ENCODE measurements at regions not wholly inside any gene's neighbourhood (a gene's known extent, or its start where the extent isn't known, plus 50 kb on each side); places are given as distances from the start of the nearest gene placed in this dataset.

DNA sequence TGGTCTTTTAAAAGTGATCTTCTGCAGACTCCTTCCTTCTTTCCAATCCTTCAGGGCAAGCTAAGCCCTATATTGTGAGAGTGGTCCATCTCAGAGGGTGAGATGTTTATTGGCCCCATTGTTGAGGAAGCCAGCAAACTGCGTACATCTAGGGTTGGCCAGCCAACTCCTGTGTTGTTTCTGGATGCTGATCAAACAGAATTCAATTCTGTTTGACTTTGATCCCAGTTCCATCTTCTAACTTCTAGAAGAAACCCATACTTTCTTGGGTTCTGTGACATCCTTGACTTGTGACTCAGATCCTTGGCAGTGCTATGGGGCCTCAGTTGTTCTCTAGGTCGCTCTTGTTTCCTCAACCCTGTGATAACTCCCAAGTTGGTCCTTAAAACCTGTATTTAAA is 116.2 kb downstream of the LSMEM1 start:
- Mint-ChIP-seq H3K4me1 (ENCODE audit: low read depth) (no peaks in the 10 kb centered on the region), H3K27me3 (ENCODE audit: low read depth) (peaks cover 9% of the 10 kb centered on the region), H3K4me3 (ENCODE audit: unreplicated experiment) (no peak overlapping the region), H3K36me3 (ENCODE audit: low read depth) (no peaks in the 10 kb centered on the region), H3K27ac (ENCODE audit: unreplicated experiment) (no peak overlapping the region), H3K9me3 (ENCODE audit: low read depth) (peaks cover 13% of the 10 kb centered on the region)
- no peak for DNase-seq (ENCODE audit: low spot score)
- TF ChIP-seq, protein P1, sequence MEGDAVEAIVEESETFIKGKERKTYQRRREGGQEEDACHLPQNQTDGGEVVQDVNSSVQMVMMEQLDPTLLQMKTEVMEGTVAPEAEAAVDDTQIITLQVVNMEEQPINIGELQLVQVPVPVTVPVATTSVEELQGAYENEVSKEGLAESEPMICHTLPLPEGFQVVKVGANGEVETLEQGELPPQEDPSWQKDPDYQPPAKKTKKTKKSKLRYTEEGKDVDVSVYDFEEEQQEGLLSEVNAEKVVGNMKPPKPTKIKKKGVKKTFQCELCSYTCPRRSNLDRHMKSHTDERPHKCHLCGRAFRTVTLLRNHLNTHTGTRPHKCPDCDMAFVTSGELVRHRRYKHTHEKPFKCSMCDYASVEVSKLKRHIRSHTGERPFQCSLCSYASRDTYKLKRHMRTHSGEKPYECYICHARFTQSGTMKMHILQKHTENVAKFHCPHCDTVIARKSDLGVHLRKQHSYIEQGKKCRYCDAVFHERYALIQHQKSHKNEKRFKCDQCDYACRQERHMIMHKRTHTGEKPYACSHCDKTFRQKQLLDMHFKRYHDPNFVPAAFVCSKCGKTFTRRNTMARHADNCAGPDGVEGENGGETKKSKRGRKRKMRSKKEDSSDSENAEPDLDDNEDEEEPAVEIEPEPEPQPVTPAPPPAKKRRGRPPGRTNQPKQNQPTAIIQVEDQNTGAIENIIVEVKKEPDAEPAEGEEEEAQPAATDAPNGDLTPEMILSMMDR (IDR thresholded peaks at IDR 0.05): no peak

DNA sequence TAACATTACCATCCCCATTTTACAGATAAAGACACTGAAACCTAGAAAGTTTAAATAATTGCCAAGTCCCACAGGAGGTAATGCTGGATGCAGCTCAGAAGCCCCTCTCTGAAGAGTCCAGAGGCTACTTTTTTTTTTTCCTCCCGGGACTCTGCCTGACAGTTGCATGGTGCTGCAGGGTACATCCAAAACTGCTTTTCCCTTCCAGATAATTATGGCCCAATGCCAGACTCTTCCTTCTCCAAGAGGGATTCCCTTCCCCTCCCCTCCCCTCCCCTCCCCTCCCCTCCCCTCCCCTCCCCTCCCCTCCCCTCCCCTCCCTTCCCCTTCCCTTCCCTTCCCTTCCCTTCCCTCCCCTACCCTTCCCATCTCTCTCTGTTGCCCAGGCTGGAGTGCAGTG is 122.9 kb downstream of the LSMEM1 start:
- H3K4me3 Mint-ChIP-seq (ENCODE audit: unreplicated experiment): no peak overlapping the region
- H3K36me3 Mint-ChIP-seq (ENCODE audit: low read depth): no peaks in the 10 kb centered on the region
- H3K27ac Mint-ChIP-seq (ENCODE audit: unreplicated experiment): no peak overlapping the region
- TF ChIP-seq, protein P1 (IDR thresholded peaks at IDR 0.05): no peak
- H3K27me3 Mint-ChIP-seq (ENCODE audit: low read depth): peaks cover 20% of the 10 kb centered on the region
- no peak for DNase-seq (ENCODE audit: low spot score)
- peaks cover 13% of the 10 kb centered on the region for H3K9me3 Mint-ChIP-seq (ENCODE audit: low read depth)
- no peaks in the 10 kb centered on the region for H3K4me1 Mint-ChIP-seq (ENCODE audit: low read depth)

DNA sequence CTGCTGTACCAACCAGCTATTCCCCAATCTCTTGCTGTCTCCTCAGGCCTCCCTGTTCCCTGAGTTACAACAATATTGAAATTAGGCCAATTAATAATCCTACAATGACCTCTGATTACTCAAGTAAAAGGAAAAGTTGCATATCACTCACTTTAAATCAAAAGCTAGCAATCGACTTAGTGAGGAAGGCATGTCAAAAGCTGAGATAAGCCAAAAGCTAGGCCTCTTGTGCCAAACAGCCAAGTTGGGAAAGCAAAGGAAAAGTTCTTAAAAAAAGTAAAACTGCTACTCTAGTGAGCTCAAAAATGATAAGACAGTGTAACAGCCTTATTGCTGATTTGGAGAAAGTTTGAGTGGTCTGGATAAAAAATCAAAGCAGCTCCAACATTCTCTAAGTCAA is 129.8 kb downstream of the LSMEM1 start:
- Mint-ChIP-seq H3K36me3 (ENCODE audit: low read depth) (no peaks in the 10 kb centered on the region), H3K4me3 (ENCODE audit: unreplicated experiment) (no peak overlapping the region), H3K4me1 (ENCODE audit: low read depth) (no peaks in the 10 kb centered on the region), H3K9me3 (ENCODE audit: low read depth) (no peaks in the 10 kb centered on the region), H3K27ac (ENCODE audit: unreplicated experiment) (no peak overlapping the region), H3K27me3 (ENCODE audit: low read depth) (peaks cover 24% of the 10 kb centered on the region)
- DNase-seq (ENCODE audit: low spot score): no peak
- TF ChIP-seq, protein P1 (IDR thresholded peaks at IDR 0.05): no peak

DNA sequence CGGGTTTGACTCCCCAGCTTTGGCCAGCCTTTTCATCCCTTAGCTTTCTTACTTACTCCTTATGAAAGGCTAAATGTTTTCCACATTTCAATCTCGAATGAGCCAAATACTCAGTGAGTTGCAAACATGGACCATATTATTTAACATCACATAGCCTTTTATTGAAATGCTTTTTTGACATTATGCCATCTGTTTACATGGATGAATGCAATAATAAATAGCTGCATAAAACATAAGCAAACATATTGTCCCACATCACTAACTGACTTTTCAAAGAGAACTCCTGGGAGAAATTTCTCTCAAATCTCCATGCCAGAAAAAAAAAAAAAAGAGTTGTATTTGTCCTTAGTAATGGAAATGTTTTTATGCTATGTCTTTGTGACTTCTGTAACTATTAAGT is 134.9 kb downstream of the LSMEM1 start:
- TF ChIP-seq, protein P1 (IDR thresholded peaks at IDR 0.05): no peak
- Mint-ChIP-seq H3K27ac (ENCODE audit: unreplicated experiment) (no peak overlapping the region), H3K4me3 (ENCODE audit: unreplicated experiment) (no peak overlapping the region), H3K36me3 (ENCODE audit: low read depth) (no peaks in the 10 kb centered on the region), H3K27me3 (ENCODE audit: low read depth) (peaks cover 26% of the 10 kb centered on the region), H3K9me3 (ENCODE audit: low read depth) (no peaks in the 10 kb centered on the region), H3K4me1 (ENCODE audit: low read depth) (no peaks in the 10 kb centered on the region)
- DNase-seq (ENCODE audit: low spot score): no peak

DNA sequence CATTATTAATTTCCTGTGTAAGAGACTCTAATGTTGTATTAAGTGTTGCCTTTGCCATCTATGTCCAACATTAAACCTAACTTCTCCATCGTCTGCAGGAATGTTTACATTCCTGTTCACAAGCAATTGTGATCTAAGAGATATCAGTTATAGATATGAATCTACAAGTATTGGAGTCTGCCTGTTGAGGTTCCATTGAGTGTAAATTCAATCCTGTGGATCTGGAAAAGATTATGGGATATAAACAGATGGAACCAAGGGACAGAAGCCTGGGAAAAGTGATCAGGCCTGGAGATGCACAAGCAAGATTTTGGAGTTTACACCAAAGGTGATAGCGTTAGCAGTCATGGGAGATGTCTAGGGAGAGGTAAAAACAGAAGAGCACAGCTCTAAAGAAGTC is 135.5 kb downstream of the LSMEM1 start:
- DNase-seq (ENCODE audit: low spot score): no peak
- Mint-ChIP-seq H3K4me1 (ENCODE audit: low read depth) (no peaks in the 10 kb centered on the region), H3K27me3 (ENCODE audit: low read depth) (peaks cover 26% of the 10 kb centered on the region), H3K9me3 (ENCODE audit: low read depth) (no peaks in the 10 kb centered on the region), H3K27ac (ENCODE audit: unreplicated experiment) (no peak overlapping the region), H3K4me3 (ENCODE audit: unreplicated experiment) (no peak overlapping the region), H3K36me3 (ENCODE audit: low read depth) (no peaks in the 10 kb centered on the region)
- TF ChIP-seq, protein P1 (IDR thresholded peaks at IDR 0.05): no peak

Measured in chondrocyte (in vitro differentiated cells).